Stomach (tissue), 4 donors: ENCODE measurements at regions not wholly inside any gene's neighbourhood (a gene's known extent, or its start where the extent isn't known, plus 50 kb on each side); places are given as distances from the start of the nearest gene placed in this dataset.
"Not testable (repeated sequence)": the region's sequence is repeated elsewhere in the genome, so short reads cannot be mapped to it uniquely, and the experiment has no call there.

Source experiments
- EP300 ChIP-seq: sonication (generic); formaldehyde crosslinking; IDR thresholded peaks from one replicate; pipeline ENCODE4 v1.6.1; 2017; ENCODE audit warnings: antibody characterized with exemption
- POLR2A ChIP-seq, 4 donors: fragments of 450-650 bp; IDR thresholded peaks; one replicate each; pipeline ENCODE4 v1.6.1; 2016; ENCODE audit warnings: antibody characterized with exemption in 4 of 4, control low read depth in 2 of 4, mild to moderate bottlenecking in 1 of 4, moderate library complexity in 1 of 4
- POLR2AphosphoS5 ChIP-seq, 3 donors: sonication (generic); formaldehyde crosslinking; IDR thresholded peaks; one replicate each; pipeline ENCODE4 v1.6.1; 2016; ENCODE audit warnings: antibody characterized with exemption in 3 of 3
- TF ChIP-seq, protein P1 (sequence below), 7 experiments: fragments of 450-650 bp in 4 of 7; fragments of 200-600 bp in 3 of 7; sonication (generic) in 3 of 7; IDR thresholded peaks; one replicate each; pipeline ENCODE4 v1.5.1; 2016 to 2019; ENCODE audit warnings: antibody characterized with exemption in 7 of 7, control low read depth in 2 of 7, mild to moderate bottlenecking in 1 of 7

- TF ChIP-seq, protein P1, sequence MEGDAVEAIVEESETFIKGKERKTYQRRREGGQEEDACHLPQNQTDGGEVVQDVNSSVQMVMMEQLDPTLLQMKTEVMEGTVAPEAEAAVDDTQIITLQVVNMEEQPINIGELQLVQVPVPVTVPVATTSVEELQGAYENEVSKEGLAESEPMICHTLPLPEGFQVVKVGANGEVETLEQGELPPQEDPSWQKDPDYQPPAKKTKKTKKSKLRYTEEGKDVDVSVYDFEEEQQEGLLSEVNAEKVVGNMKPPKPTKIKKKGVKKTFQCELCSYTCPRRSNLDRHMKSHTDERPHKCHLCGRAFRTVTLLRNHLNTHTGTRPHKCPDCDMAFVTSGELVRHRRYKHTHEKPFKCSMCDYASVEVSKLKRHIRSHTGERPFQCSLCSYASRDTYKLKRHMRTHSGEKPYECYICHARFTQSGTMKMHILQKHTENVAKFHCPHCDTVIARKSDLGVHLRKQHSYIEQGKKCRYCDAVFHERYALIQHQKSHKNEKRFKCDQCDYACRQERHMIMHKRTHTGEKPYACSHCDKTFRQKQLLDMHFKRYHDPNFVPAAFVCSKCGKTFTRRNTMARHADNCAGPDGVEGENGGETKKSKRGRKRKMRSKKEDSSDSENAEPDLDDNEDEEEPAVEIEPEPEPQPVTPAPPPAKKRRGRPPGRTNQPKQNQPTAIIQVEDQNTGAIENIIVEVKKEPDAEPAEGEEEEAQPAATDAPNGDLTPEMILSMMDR (IDR thresholded peaks at IDR 0.05): not testable (repeated sequence)
- not testable (repeated sequence) for TF ChIP-seq EP300; POLR2A (IDR thresholded peaks at IDR 0.05); POLR2AphosphoS5 (IDR thresholded peaks at IDR 0.05)
Measured at GRCh38 chr11:116338500-116338899, 434.3 kb downstream of the BUD13 start.
